Activated naive CD4-positive, alpha-beta T cell (primary cell): ENCODE measurements at regions not wholly inside any gene's neighbourhood (a gene's known extent, or its start where the extent isn't known, plus 50 kb on each side); places are given as distances from the start of the nearest gene placed in this dataset.

Source experiments
- DNase-seq, 4 experiments: peaks; one replicate each; lab custom pipeline; 2025; lab: John Stamatoyannopoulos, UW

GRCh38 chr19:28977826-28978225 is 235.1 kb downstream of the UQCRFS1 start:
- DNase-seq: no peak

GRCh38 chr19:28972058-28972852 is 240.7 kb downstream of the UQCRFS1 start:
- no peak for DNase-seq

GRCh38 chr19:28971513-28971912 is 241.4 kb downstream of the UQCRFS1 start:
- DNase-seq: no peak

GRCh38 chr19:28971049-28971448 is 241.9 kb downstream of the UQCRFS1 start:
- DNase-seq: no peak

- DNase-seq: no peak
These were observed 244.2 kb downstream of the UQCRFS1 start for GRCh38 chr19:28968721-28969120.

- DNase-seq: no peak
These were observed 246.1 kb downstream of the UQCRFS1 start for GRCh38 chr19:28966737-28967399.

GRCh38 chr19:28964500-28964899 is 248.5 kb downstream of the UQCRFS1 start:
- no peak for DNase-seq

GRCh38 chr19:28963486-28964250 is 249.3 kb downstream of the UQCRFS1 start:
- no peak for DNase-seq

GRCh38 chr19:28961772-28962500 is 251.0 kb downstream of the UQCRFS1 start:
- DNase-seq: no peak

- DNase-seq: no peak
These were observed 251.8 kb downstream of the UQCRFS1 start for GRCh38 chr19:28960986-28961705.

- no peak for DNase-seq
These were observed 252.4 kb downstream of the UQCRFS1 start for GRCh38 chr19:28960586-28960985.

- DNase-seq: no peak
These were observed 256.0 kb downstream of the UQCRFS1 start for GRCh38 chr19:28956961-28957360.

GRCh38 chr19:28956421-28956820 is 256.5 kb downstream of the UQCRFS1 start:
- DNase-seq: no peak

GRCh38 chr19:28949535-28949934 is 263.4 kb downstream of the UQCRFS1 start:
- DNase-seq: no peak

GRCh38 chr19:28949027-28949426 is 263.9 kb downstream of the UQCRFS1 start:
- DNase-seq: no peak

GRCh38 chr19:28948566-28948965 is 264.4 kb downstream of the UQCRFS1 start:
- DNase-seq: no peak

- DNase-seq: no peak
These were observed 264.9 kb downstream of the UQCRFS1 start for GRCh38 chr19:28948026-28948425.

- no peak for DNase-seq
These were observed 269.3 kb downstream of the UQCRFS1 start for GRCh38 chr19:28943651-28944050.

- no peak for DNase-seq
These were observed 271.1 kb downstream of the UQCRFS1 start for GRCh38 chr19:28941833-28942232.

GRCh38 chr19:28940751-28941500 is 272.0 kb downstream of the UQCRFS1 start:
- no peak for DNase-seq

GRCh38 chr19:28939236-28939635 is 273.7 kb downstream of the UQCRFS1 start:
- DNase-seq: no peak
